CD4-positive, alpha-beta T cell treated with Interleukin-15 for 1 hour (primary cell): ENCODE measurements at regions not wholly inside any gene's neighbourhood (a gene's known extent, or its start where the extent isn't known, plus 50 kb on each side); places are given as distances from the start of the nearest gene placed in this dataset.
A peak's percentile ranks its signal among the peaks of the same experiment; 100 is the strongest.
"Not testable (repeated sequence)": the region's sequence is repeated elsewhere in the genome, so short reads cannot be mapped to it uniquely, and the experiment has no call there.

Experiments
- DNase-seq: peaks from one replicate; pipeline ENCODE4 v3.0.0-alpha.2; 2020

GRCh38 chr14:105682442-105682841 lies 156.1 kb downstream of the TMEM121 start:
- not testable (repeated sequence) for DNase-seq

GRCh38 chr14:105682956-105683570 lies 156.7 kb downstream of the TMEM121 start:
- no peak for DNase-seq

GRCh38 chr14:105684056-105684455 lies 157.7 kb downstream of the TMEM121 start:
- not testable (repeated sequence) for DNase-seq

- not testable (repeated sequence) for DNase-seq
Measured at GRCh38 chr14:105684597-105684996, 158.2 kb downstream of the TMEM121 start.

- DNase-seq: no peak
Measured at GRCh38 chr14:105685003-105685402, 158.6 kb downstream of the TMEM121 start.

- DNase-seq: not testable (repeated sequence)
Measured at GRCh38 chr14:105685605-105686004, 159.2 kb downstream of the TMEM121 start.

- DNase-seq: not testable (repeated sequence)
Measured at GRCh38 chr14:105686050-105686449, 159.7 kb downstream of the TMEM121 start.

- not testable (repeated sequence) for DNase-seq
Measured at GRCh38 chr14:105686462-105687170, 160.2 kb downstream of the TMEM121 start.

- DNase-seq: not testable (repeated sequence)
Measured at GRCh38 chr14:105687171-105688022, 161.0 kb downstream of the TMEM121 start.

GRCh38 chr14:105688023-105688351 lies 161.6 kb downstream of the TMEM121 start:
- not testable (repeated sequence) for DNase-seq

GRCh38 chr14:105688664-105689221 lies 162.4 kb downstream of the TMEM121 start:
- DNase-seq: not testable (repeated sequence)

GRCh38 chr14:105689722-105690121 lies 163.3 kb downstream of the TMEM121 start:
- no peak for DNase-seq

- DNase-seq: no peak
Measured at GRCh38 chr14:105690671-105691070, 164.3 kb downstream of the TMEM121 start.

- DNase-seq: not testable (repeated sequence)
Measured at GRCh38 chr14:105691321-105692109, 165.1 kb downstream of the TMEM121 start.

- DNase-seq: not testable (repeated sequence)
Measured at GRCh38 chr14:105692110-105692685, 165.8 kb downstream of the TMEM121 start.

GRCh38 chr14:105694961-105695360 lies 168.6 kb downstream of the TMEM121 start:
- no peak for DNase-seq

GRCh38 chr14:105696388-105696787 lies 170.0 kb downstream of the TMEM121 start:
- DNase-seq: not testable (repeated sequence)

GRCh38 chr14:105697414-105697813 lies 171.0 kb downstream of the TMEM121 start:
- not testable (repeated sequence) for DNase-seq

- not testable (repeated sequence) for DNase-seq
Measured at GRCh38 chr14:105697955-105698354, 171.6 kb downstream of the TMEM121 start.

- not testable (repeated sequence) for DNase-seq
Measured at GRCh38 chr14:105698940-105699556, 172.7 kb downstream of the TMEM121 start.

- DNase-seq: peak; percentile 14
Measured at GRCh38 chr14:105699706-105700105, 173.3 kb downstream of the TMEM121 start.
